Thyroid gland (tissue), 4 donors: ENCODE measurements at regions not wholly inside any gene's neighbourhood (a gene's known extent, or its start where the extent isn't known, plus 50 kb on each side); places are given as distances from the start of the nearest gene placed in this dataset.

Experiments used
- DNase-seq, 2 donors: peaks; one replicate each; pipeline ENCODE4 v3.0.0-alpha.2; 2019
- H3K27ac ChIP-seq, 3 donors: fragments of 200-600 bp; sonication (generic); 1 replicate in 2 of 3; 2 replicates in 1 of 3; pipeline ENCODE4 v1.5.1; 2016 to 2019; ENCODE audit warnings: mild to moderate bottlenecking in 1 of 3, moderate library complexity in 1 of 3
- H3K27me3 ChIP-seq: fragments of 200-600 bp; sonication (generic); one replicate; pipeline ENCODE4 v1.5.1; 2019
- H3K36me3 ChIP-seq, 2 donors: fragments of 200-600 bp; sonication (generic); one replicate each; pipeline ENCODE4 v1.5.1; 2016 to 2019
- H3K4me1 ChIP-seq, 2 donors: fragments of 200-600 bp; sonication (generic); one replicate each; pipeline ENCODE4 v1.5.1; 2017 to 2019
- H3K4me3 ChIP-seq, 3 donors: fragments of 200-600 bp; sonication (generic); replicated peaks in 1 of 3; 1 replicate in 2 of 3; 2 replicates in 1 of 3; pipeline ENCODE4 v1.5.1; 2016; ENCODE audit warnings: mild to moderate bottlenecking in 1 of 3
- H3K9me3 ChIP-seq: fragments of 200-600 bp; sonication (generic); one replicate; pipeline ENCODE4 v1.5.1; 2017
- CTCF ChIP-seq, 6 experiments: fragments of 200-600 bp in 3 of 6; fragments of 450-650 bp in 3 of 6; sonication (generic) in 3 of 6; IDR thresholded peaks; one replicate each; pipeline ENCODE4 v1.5.1; 2016 to 2019; ENCODE audit warnings: antibody characterized with exemption in 6 of 6, mild to moderate bottlenecking in 2 of 6, inconsistent platforms in 1 of 6, moderate library complexity in 1 of 6
- POLR2A ChIP-seq, 2 donors: fragments of 450-650 bp; IDR thresholded peaks; one replicate each; pipeline ENCODE4 v1.6.1; 2017; ENCODE audit warnings: antibody characterized with exemption in 2 of 2, mild to moderate bottlenecking in 2 of 2, moderate library complexity in 1 of 2
- WGBS, 2 donors: methylation state at CpG; one replicate each; pipeline ENCODE4 v1.1.5; 2017; 5-methylcytosine and 5-hydroxymethylcytosine counted together
- intact Hi-C: fragments of 100-400 bp; cut with DNase I; formaldehyde crosslinking; loops from one replicate; pipeline ENCODE4 v1.15.1; 2023

GRCh38 chr15:95278532-95279245, 1047.3 kb downstream of the MCTP2 start:
- 78 to 84% methylated on average over 6 of the region's 6 CpGs for WGBS, 2 donors
- no peaks in the 10 kb centered on the region for H3K27me3 ChIP-seq
- intact Hi-C loops: no loop called here
- no peaks in the 10 kb centered on the region for H3K9me3 ChIP-seq
- no peaks in the 10 kb centered on the region for H3K36me3 ChIP-seq
- no peak for TF ChIP-seq POLR2A (IDR thresholded peaks at IDR 0.05)
- TF ChIP-seq CTCF (IDR thresholded peaks at IDR 0.05): no peak
- no peak overlapping the region for H3K4me3 ChIP-seq
- no peak overlapping the region for H3K27ac ChIP-seq
- H3K4me1 ChIP-seq: no peaks in the 10 kb centered on the region
- no peak for DNase-seq

GRCh38 chr15:95279277-95280019, 1048.1 kb downstream of the MCTP2 start:
- DNase-seq: no peak
- no peaks in the 10 kb centered on the region for H3K36me3 ChIP-seq
- WGBS, 2 donors: 82 to 87% methylated on average over 8 of the region's 8 CpGs
- no peak overlapping the region for H3K27ac ChIP-seq
- H3K9me3 ChIP-seq: no peaks in the 10 kb centered on the region
- no peak overlapping the region for H3K4me3 ChIP-seq
- no peaks in the 10 kb centered on the region for H3K4me1 ChIP-seq
- intact Hi-C loops: no loop called here
- TF ChIP-seq CTCF (IDR thresholded peaks at IDR 0.05) (no peak), POLR2A (IDR thresholded peaks at IDR 0.05) (no peak)
- H3K27me3 ChIP-seq: no peaks in the 10 kb centered on the region

- Histone ChIP-seq H3K27me3 (no peaks in the 10 kb centered on the region), H3K4me3 (no peak overlapping the region), H3K36me3 (no peaks in the 10 kb centered on the region), H3K4me1 (no peaks in the 10 kb centered on the region), H3K9me3 (no peaks in the 10 kb centered on the region), H3K27ac (no peak overlapping the region)
- TF ChIP-seq POLR2A (IDR thresholded peaks at IDR 0.05) (no peak), CTCF (IDR thresholded peaks at IDR 0.05) (no peak)
- WGBS, 2 donors: 93 to 94% methylated on average over 5 of the region's 5 CpGs
- intact Hi-C loops: no loop called here
- DNase-seq: no peak
Observed at GRCh38 chr15:95280711-95281110, 1049.3 kb downstream of the MCTP2 start.

GRCh38 chr15:95281470-95281869, 1049.0 kb upstream of the NR2F2 start:
- no peaks in the 10 kb centered on the region for H3K4me1 ChIP-seq
- no peak overlapping the region for H3K4me3 ChIP-seq
- H3K27me3 ChIP-seq: no peaks in the 10 kb centered on the region
- 82 to 86% methylated on average over 2 of the region's 2 CpGs for WGBS, 2 donors
- H3K9me3 ChIP-seq: no peaks in the 10 kb centered on the region
- TF ChIP-seq CTCF (IDR thresholded peaks at IDR 0.05) (no peak), POLR2A (IDR thresholded peaks at IDR 0.05) (no peak)
- intact Hi-C loops: no loop called here
- no peak for DNase-seq
- no peaks in the 10 kb centered on the region for H3K36me3 ChIP-seq
- H3K27ac ChIP-seq: no peak overlapping the region

- TF ChIP-seq CTCF (IDR thresholded peaks at IDR 0.05) (no peak), POLR2A (IDR thresholded peaks at IDR 0.05) (no peak)
- no peaks in the 10 kb centered on the region for H3K27me3 ChIP-seq
- no peaks in the 10 kb centered on the region for H3K36me3 ChIP-seq
- H3K4me1 ChIP-seq: peaks cover 0 to 3% of the 10 kb centered on the region in 2 donors
- 93 to 94% methylated on average over 4 of the region's 4 CpGs for WGBS, 2 donors
- intact Hi-C loops: no loop called here
- H3K9me3 ChIP-seq: no peaks in the 10 kb centered on the region
- no peak overlapping the region for H3K4me3 ChIP-seq
- DNase-seq: no peak
- peak overlapping the region in 1 of 3 donors; percentile 51 for H3K27ac ChIP-seq
Observed at GRCh38 chr15:95284492-95284891, 1046.0 kb upstream of the NR2F2 start.
